Osteoblast (primary cell): ENCODE measurements at regions not wholly inside any gene's neighbourhood (a gene's known extent, or its start where the extent isn't known, plus 50 kb on each side); places are given as distances from the start of the nearest gene placed in this dataset.

Experiments
- DNase-seq: peaks from one replicate; pipeline ENCODE4 v3.0.0; 2011; ENCODE audit warnings: low spot score, mixed read lengths; ENCODE audit not compliant: insufficient read length; ENCODE audit errors: missing footprints
- H2AFZ ChIP-seq: 2 replicates; pipeline ENCODE4 v1.6.0; 2011; ENCODE audit warnings: mild to moderate bottlenecking, low read length
- H3K27ac ChIP-seq: 2 replicates; pipeline ENCODE4 v1.5.1; 2011; ENCODE audit warnings: mild to moderate bottlenecking, low read depth, low read length, moderate library complexity
- H3K27me3 ChIP-seq: 2 replicates; pipeline ENCODE4 v1.6.0; 2012; ENCODE audit warnings: mild to moderate bottlenecking, control low read depth, inconsistent platforms, low read length, moderate library complexity; ENCODE audit not compliant: insufficient read depth
- H3K36me3 ChIP-seq: 2 replicates; pipeline ENCODE4 v1.5.1; 2011; ENCODE audit warnings: mild to moderate bottlenecking, low read length, control low read depth, moderate library complexity; ENCODE audit not compliant: insufficient read depth
- H3K4me1 ChIP-seq: 2 replicates; pipeline ENCODE4 v1.5.1; 2011; ENCODE audit warnings: mild to moderate bottlenecking, low read length, control low read depth, moderate library complexity; ENCODE audit not compliant: insufficient read depth
- H3K4me2 ChIP-seq: 2 replicates; pipeline ENCODE4 v1.6.0; 2011; ENCODE audit warnings: mild to moderate bottlenecking, low read length; ENCODE audit not compliant: insufficient read depth
- H3K4me3 ChIP-seq: fragments of 200-600 bp; sonication (generic); 3 replicates; pipeline ENCODE4 v1.5.1; 2012; ENCODE audit warnings: mild to moderate bottlenecking, low read length, inconsistent platforms; ENCODE audit not compliant: insufficient read depth
- H3K79me2 ChIP-seq: 2 replicates; pipeline ENCODE4 v1.6.0; 2012; ENCODE audit warnings: mild to moderate bottlenecking, low read length, control low read depth, inconsistent platforms; ENCODE audit not compliant: insufficient read depth
- H3K9me3 ChIP-seq: 2 replicates; pipeline ENCODE4 v1.5.1; 2011; ENCODE audit warnings: low read depth, low read length, control low read depth
- H4K20me1 ChIP-seq: 2 replicates; pipeline ENCODE4 v1.6.0; 2012; ENCODE audit warnings: mild to moderate bottlenecking, low read length, control low read depth; ENCODE audit not compliant: insufficient read depth
- CTCF ChIP-seq: IDR thresholded peaks from 2 replicates; pipeline ENCODE4 v1.5.1; 2011; ENCODE audit warnings: mild to moderate bottlenecking, low read depth, low read length, moderate library complexity; ENCODE audit errors: extremely low read depth

GRCh38 chr13:67557642-67558241, 327.6 kb upstream of the PCDH9 start:
- Histone ChIP-seq H2AFZ (no peak overlapping the region), H3K27me3 (no peaks in the 10 kb centered on the region), H3K4me2 (no peak overlapping the region), H3K4me1 (no peaks in the 10 kb centered on the region), H3K9me3 (peaks cover 3% of the 10 kb centered on the region), H4K20me1 (no peaks in the 10 kb centered on the region), H3K79me2 (no peaks in the 10 kb centered on the region), H3K36me3 (no peaks in the 10 kb centered on the region), H3K27ac (no peak overlapping the region), H3K4me3 (no peak overlapping the region)
- DNase-seq, result no peak
- no peak for TF ChIP-seq CTCF

- Histone ChIP-seq H3K4me3 (no peak overlapping the region), H3K27me3 (no peaks in the 10 kb centered on the region), H3K27ac (no peak overlapping the region), H3K9me3 (peaks cover 3% of the 10 kb centered on the region), H3K79me2 (no peaks in the 10 kb centered on the region), H2AFZ (no peak overlapping the region), H3K4me2 (no peak overlapping the region), H3K36me3 (no peaks in the 10 kb centered on the region), H4K20me1 (no peaks in the 10 kb centered on the region), H3K4me1 (no peaks in the 10 kb centered on the region)
- no peak for DNase-seq
- TF ChIP-seq CTCF, result no peak
Observed at GRCh38 chr13:67557118-67557517, 327.0 kb upstream of the PCDH9 start.

GRCh38 chr13:67554746-67555452, 324.8 kb upstream of the PCDH9 start:
- no peaks in the 10 kb centered on the region for H3K27me3 ChIP-seq
- H2AFZ ChIP-seq, result no peak overlapping the region
- H3K4me3 ChIP-seq, result no peak overlapping the region
- no peak for TF ChIP-seq CTCF
- peaks cover 3% of the 10 kb centered on the region for H3K9me3 ChIP-seq
- no peak for DNase-seq
- H3K4me1 ChIP-seq, result no peaks in the 10 kb centered on the region
- no peaks in the 10 kb centered on the region for H3K36me3 ChIP-seq
- no peaks in the 10 kb centered on the region for H3K79me2 ChIP-seq
- no peak overlapping the region for H3K4me2 ChIP-seq
- H4K20me1 ChIP-seq, result no peaks in the 10 kb centered on the region
- no peak overlapping the region for H3K27ac ChIP-seq

GRCh38 chr13:67554286-67554685, 324.1 kb upstream of the PCDH9 start:
- Histone ChIP-seq H3K79me2 (no peaks in the 10 kb centered on the region), H3K36me3 (no peaks in the 10 kb centered on the region), H3K4me2 (no peak overlapping the region), H2AFZ (no peak overlapping the region), H3K9me3 (peaks cover 3% of the 10 kb centered on the region), H3K27ac (no peak overlapping the region), H3K27me3 (no peaks in the 10 kb centered on the region), H3K4me1 (no peaks in the 10 kb centered on the region), H3K4me3 (no peak overlapping the region), H4K20me1 (no peaks in the 10 kb centered on the region)
- no peak for DNase-seq
- no peak for TF ChIP-seq CTCF
